Breast epithelium (tissue), 4 donors: ENCODE measurements at regions not wholly inside any gene's neighbourhood (a gene's known extent, or its start where the extent isn't known, plus 50 kb on each side); places are given as distances from the start of the nearest gene placed in this dataset.
"Not testable (repeated sequence)": the region's sequence is repeated elsewhere in the genome, so short reads cannot be mapped to it uniquely, and the experiment has no call there.

Source experiments
- DNase-seq, 2 donors: peaks; one replicate each; pipeline ENCODE4 v3.0.0-alpha.2; 2019; ENCODE audit warnings: low spot score in 2 of 2
- H3K27ac ChIP-seq, 2 donors: fragments of 200-600 bp; sonication (generic) in 1 of 2; one replicate each; pipeline ENCODE4 v1.5.1; 2016 to 2019; ENCODE audit warnings: mild to moderate bottlenecking in 1 of 2
- H3K27me3 ChIP-seq, 2 donors: fragments of 200-600 bp; sonication (generic) in 1 of 2; one replicate each; pipeline versions ENCODE4 v1.5.1 to v1.6.0; 2017 to 2019; ENCODE audit warnings: control low read depth in 1 of 2, mild to moderate bottlenecking in 1 of 2
- H3K36me3 ChIP-seq: fragments of 200-600 bp; one replicate; pipeline ENCODE4 v1.5.1; 2019
- H3K4me1 ChIP-seq, 2 donors: fragments of 200-600 bp; sonication (generic); one replicate each; pipeline ENCODE4 v1.5.1; 2016 to 2019; ENCODE audit warnings: control low read depth in 1 of 2
- H3K4me3 ChIP-seq, 3 donors: fragments of 200-600 bp; sonication (generic); 1 replicate in 2 of 3; 2 replicates in 1 of 3; pipeline ENCODE4 v1.5.1; 2016 to 2019; ENCODE audit warnings: mild to moderate bottlenecking in 3 of 3, moderate library complexity in 2 of 3
- H3K9me3 ChIP-seq, 2 donors: fragments of 200-600 bp; sonication (generic) in 1 of 2; one replicate each; pipeline ENCODE4 v1.5.1; 2016 to 2019; ENCODE audit warnings: control low read depth in 1 of 2
- POLR2A ChIP-seq: fragments of 450-650 bp; IDR thresholded peaks from one replicate; pipeline ENCODE4 v1.6.1; 2016; ENCODE audit warnings: antibody characterized with exemption, mild to moderate bottlenecking, moderate library complexity
- POLR2AphosphoS5 ChIP-seq, 3 donors: sonication (generic); formaldehyde crosslinking; IDR thresholded peaks; one replicate each; pipeline ENCODE4 v1.6.1; 2017; ENCODE audit warnings: antibody characterized with exemption in 3 of 3
- intact Hi-C: fragments of 100-400 bp; cut with DNase I; formaldehyde crosslinking; loops from one replicate; pipeline ENCODE4 v1.15.1; 2023; ENCODE audit warnings: low total_unique reads
- TF ChIP-seq, protein P1 (sequence below), 3 donors: fragments of 450-650 bp; IDR thresholded peaks; one replicate each; pipeline ENCODE4 v1.5.1; 2016 to 2017; ENCODE audit warnings: antibody characterized with exemption in 3 of 3, mild to moderate bottlenecking in 3 of 3, moderate library complexity in 3 of 3

DNA sequence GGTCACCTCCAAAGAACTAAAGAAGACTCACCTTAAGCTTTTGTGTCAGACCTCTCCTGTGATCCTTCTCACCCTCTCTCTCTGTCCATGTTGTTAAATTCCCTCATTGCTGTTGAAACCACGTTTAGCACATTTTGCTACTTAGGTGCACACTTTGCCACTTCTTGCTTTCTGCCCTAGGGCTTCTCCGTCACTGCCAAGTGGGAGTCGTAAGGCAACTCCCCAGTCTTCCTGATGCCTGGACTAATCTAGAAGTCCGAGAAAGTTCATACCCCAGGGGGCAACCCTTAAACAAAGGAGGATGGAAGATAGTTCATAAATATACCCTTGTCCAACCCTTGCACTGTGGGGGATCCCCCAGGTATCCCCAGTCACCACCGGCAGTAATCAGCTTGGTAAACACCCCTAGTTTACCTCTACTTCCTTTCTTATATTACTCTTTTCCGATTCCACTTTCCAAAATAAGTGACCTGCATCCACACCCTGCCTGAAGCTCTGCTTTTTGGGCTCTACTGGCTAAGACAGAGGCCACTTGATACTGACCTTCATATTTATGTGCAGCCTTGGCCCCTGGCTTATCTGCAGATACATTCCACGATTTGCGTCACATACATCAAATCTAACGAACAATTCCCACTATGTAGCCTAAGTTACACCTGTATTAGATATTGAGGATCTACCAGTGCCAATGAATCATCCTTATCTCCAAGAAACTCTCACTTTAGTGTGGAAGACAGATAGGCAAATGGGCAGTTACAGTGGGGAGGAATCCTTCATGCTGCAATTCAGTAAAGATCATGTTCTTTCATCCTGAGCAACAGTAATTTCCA is 776.2 kb downstream of the RNF144A start:
- Histone ChIP-seq H3K27me3 (no peaks in the 10 kb centered on the region), H3K4me3 (no peak overlapping the region), H3K4me1 (no peaks in the 10 kb centered on the region), H3K9me3 (no peaks in the 10 kb centered on the region), H3K27ac (no peak overlapping the region), H3K36me3 (no peaks in the 10 kb centered on the region)
- DNase-seq = no peak
- intact Hi-C loops = no loop called here
- TF ChIP-seq POLR2A = no peak
- TF ChIP-seq, protein P1, sequence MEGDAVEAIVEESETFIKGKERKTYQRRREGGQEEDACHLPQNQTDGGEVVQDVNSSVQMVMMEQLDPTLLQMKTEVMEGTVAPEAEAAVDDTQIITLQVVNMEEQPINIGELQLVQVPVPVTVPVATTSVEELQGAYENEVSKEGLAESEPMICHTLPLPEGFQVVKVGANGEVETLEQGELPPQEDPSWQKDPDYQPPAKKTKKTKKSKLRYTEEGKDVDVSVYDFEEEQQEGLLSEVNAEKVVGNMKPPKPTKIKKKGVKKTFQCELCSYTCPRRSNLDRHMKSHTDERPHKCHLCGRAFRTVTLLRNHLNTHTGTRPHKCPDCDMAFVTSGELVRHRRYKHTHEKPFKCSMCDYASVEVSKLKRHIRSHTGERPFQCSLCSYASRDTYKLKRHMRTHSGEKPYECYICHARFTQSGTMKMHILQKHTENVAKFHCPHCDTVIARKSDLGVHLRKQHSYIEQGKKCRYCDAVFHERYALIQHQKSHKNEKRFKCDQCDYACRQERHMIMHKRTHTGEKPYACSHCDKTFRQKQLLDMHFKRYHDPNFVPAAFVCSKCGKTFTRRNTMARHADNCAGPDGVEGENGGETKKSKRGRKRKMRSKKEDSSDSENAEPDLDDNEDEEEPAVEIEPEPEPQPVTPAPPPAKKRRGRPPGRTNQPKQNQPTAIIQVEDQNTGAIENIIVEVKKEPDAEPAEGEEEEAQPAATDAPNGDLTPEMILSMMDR (IDR thresholded peaks at IDR 0.05) = no peak
- TF ChIP-seq POLR2AphosphoS5 (IDR thresholded peaks at IDR 0.05) = no peak

DNA sequence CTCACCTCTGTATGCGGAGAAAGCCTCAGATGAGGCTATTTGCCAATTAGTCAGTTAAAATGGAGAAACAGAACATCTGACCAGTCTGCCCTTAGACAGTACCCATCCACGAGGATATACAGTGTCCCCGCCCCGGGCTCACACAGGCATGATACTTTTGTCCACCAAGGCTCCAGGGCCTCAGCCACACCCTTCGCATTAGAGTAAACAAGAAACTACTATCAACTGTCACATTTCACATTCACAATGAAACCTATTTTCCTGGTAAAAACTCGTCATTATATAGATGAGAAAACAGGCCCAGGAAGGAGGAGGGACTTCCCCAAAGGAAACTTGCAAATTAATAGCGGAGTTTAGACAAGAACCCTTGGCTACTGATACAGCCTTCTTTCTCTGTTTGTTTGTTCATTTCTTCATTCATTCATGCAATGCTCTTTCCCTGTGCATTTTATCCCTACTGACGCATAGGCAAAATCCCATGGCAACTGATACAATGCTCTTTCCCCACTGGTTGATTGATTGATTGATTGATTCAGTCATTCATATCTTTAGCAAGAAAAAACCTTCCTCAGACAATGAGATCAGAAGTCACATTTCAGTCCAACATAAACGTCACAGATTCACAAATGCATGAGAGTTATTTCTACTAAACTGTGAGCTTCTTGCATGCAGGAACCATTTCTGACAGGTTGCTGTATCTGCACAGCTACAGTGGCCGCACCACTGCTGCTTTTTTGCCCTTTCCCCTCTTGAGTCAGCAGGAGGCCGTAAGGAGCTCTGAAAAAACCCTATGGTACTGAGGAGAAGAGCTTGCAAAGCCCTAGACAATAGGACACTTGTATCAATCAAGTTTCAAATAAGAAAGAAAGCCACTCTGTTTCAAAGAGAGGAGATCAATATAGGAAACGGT is 777.1 kb downstream of the RNF144A start:
- DNase-seq = no peak
- no peak for TF ChIP-seq POLR2A
- TF ChIP-seq POLR2AphosphoS5 (IDR thresholded peaks at IDR 0.05) = no peak
- H3K9me3 ChIP-seq = no peaks in the 10 kb centered on the region
- H3K4me1 ChIP-seq = no peaks in the 10 kb centered on the region
- intact Hi-C loops = no loop called here
- no peaks in the 10 kb centered on the region for H3K27me3 ChIP-seq
- H3K27ac ChIP-seq = no peak overlapping the region
- no peaks in the 10 kb centered on the region for H3K36me3 ChIP-seq
- no peak overlapping the region for H3K4me3 ChIP-seq

DNA sequence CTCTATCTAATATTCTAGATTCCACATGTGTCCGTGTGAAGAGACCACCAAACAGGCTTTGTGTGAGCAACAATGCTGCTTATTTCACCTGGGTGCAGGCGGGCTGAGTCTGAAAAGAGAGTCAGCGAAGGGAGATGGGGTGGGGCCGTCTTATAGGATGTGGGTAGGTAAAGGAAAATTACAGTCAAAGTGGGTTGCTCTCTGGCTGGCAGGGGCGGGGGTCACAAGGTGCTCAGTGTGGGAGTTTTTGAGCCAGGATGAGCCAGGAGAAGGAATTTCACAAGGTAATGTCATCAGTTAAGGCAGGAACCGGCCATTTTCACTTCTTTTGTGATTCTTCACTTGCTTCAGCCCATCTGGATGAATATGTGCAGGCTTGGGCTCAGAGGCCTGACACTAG is 779.3 kb downstream of the RNF144A start:
- H3K4me1 ChIP-seq, H3K4me3 ChIP-seq, H3K27me3 ChIP-seq, H3K36me3 ChIP-seq, H3K9me3 ChIP-seq, intact Hi-C loops, H3K27ac ChIP-seq, DNase-seq: not testable (repeated sequence)

DNA sequence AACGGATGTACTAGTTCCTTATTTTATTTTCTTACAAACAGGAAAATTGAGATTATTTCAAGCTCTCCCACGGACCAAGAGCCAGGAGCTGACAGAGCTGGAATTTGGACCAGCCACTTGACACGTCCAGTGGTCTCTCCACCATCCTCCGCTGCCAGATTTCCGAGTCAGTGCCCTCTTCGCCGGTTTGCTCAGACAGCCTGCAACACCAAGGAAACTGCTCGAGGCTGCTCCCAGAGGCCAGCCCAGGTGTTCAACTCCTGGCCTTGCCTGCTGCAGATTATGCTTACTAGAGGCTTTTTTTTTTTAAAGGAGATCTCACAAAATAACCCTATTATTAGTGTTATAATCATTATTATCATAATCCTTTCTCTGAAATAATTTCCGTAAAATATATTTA is 779.8 kb downstream of the RNF144A start:
- H3K4me1 ChIP-seq = no peaks in the 10 kb centered on the region
- intact Hi-C loops = no loop called here
- no peak overlapping the region for H3K27ac ChIP-seq
- no peaks in the 10 kb centered on the region for H3K9me3 ChIP-seq
- H3K36me3 ChIP-seq = no peaks in the 10 kb centered on the region
- H3K27me3 ChIP-seq = no peaks in the 10 kb centered on the region
- DNase-seq = no peak
- TF ChIP-seq POLR2A = no peak
- TF ChIP-seq POLR2AphosphoS5 (IDR thresholded peaks at IDR 0.05) = no peak
- TF ChIP-seq, protein P1 (IDR thresholded peaks at IDR 0.05) = no peak
- no peak overlapping the region for H3K4me3 ChIP-seq

DNA sequence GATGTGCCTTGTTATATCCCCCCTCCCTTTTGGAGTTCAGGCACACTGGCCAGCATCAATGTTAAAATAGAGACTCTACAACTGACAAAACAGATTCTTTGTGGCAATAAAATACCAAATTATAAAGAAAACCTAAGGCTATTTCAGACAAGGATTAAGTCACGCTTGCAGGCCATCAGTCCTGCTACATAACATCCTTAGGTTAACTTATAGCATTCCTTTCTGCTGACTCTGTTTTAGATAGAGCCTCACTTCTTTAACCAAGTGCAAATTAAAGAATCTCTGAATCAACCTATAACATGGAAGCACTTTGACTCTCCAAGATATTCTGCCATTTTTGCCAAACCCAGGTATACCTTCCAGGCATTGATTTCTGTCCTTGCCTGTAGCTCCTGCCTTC is 784.6 kb downstream of the RNF144A start:
- Histone ChIP-seq H3K27ac (no peak overlapping the region), H3K4me1 (no peaks in the 10 kb centered on the region), H3K9me3 (no peaks in the 10 kb centered on the region), H3K4me3 (no peak overlapping the region), H3K27me3 (no peaks in the 10 kb centered on the region), H3K36me3 (no peaks in the 10 kb centered on the region)
- TF ChIP-seq POLR2A (no peak), POLR2AphosphoS5 (IDR thresholded peaks at IDR 0.05) (no peak)
- TF ChIP-seq, protein P1 (IDR thresholded peaks at IDR 0.05) = no peak
- no peak for DNase-seq
- intact Hi-C loops = no loop called here

DNA sequence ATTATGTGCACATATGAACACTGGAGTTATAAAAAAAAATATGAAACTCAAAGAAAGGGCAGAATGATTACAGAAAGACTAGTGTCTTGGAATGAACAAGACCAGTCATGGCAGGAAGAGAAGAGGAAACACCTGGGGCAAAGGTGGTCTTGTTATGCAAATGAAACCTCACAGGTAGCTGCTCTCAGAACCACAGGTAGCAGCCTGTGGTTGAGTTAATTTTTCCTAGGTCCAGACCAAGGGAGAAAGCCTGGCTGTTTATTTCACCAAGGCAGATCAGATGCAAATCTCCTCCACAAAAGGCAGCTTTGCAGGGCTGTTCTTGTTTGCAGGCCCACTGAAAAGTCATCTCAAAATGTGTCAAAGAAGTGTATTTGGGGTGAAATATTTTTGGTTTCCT is 785.8 kb downstream of the RNF144A start:
- intact Hi-C loops = no loop called here
- TF ChIP-seq POLR2A = no peak
- TF ChIP-seq, protein P1 (IDR thresholded peaks at IDR 0.05) = no peak
- no peak for TF ChIP-seq POLR2AphosphoS5 (IDR thresholded peaks at IDR 0.05)

More for the DNA sequence above, 785.8 kb downstream of the RNF144A start:
- no peak for DNase-seq
- H3K4me3 ChIP-seq = no peak overlapping the region
- no peaks in the 10 kb centered on the region for H3K9me3 ChIP-seq
- no peaks in the 10 kb centered on the region for H3K36me3 ChIP-seq
- H3K4me1 ChIP-seq = no peaks in the 10 kb centered on the region
- no peak overlapping the region for H3K27ac ChIP-seq
- H3K27me3 ChIP-seq = no peaks in the 10 kb centered on the region
